A549 (cell line): ENCODE measurements at regions not wholly inside any gene's neighbourhood (a gene's known extent, or its start where the extent isn't known, plus 50 kb on each side); places are given as distances from the start of the nearest gene placed in this dataset.

ENCODE experiments used
- CTCF ChIP-seq: fragments of >200 bp; sonication (Bioruptor Twin); formaldehyde crosslinking; IDR thresholded peaks from 3 replicates; pipeline ENCODE4 v1.5.1; 2016
- EHMT2 ChIP-seq: fragments of 200-600 bp; sonication (generic); IDR thresholded peaks from 2 replicates; pipeline ENCODE4 v1.6.1; 2016; ENCODE audit warnings: antibody characterized with exemption, low read depth, mild to moderate bottlenecking, moderate library complexity
- HDAC2 ChIP-seq: fragments of 200-600 bp; sonication (generic); IDR thresholded peaks from 2 replicates; pipeline ENCODE4 v1.6.1; 2016
- JUNB ChIP-seq: fragments of >200 bp; sonication (Bioruptor Twin); formaldehyde crosslinking; IDR thresholded peaks from 2 replicates; pipeline ENCODE4 v1.6.1; 2016
- KDM1A ChIP-seq: fragments of 200-600 bp; sonication (generic); IDR thresholded peaks from 2 replicates; pipeline ENCODE4 v1.6.1; 2016; ENCODE audit warnings: low read depth, mild to moderate bottlenecking
- MAFK ChIP-seq: fragments of 450-650 bp; IDR thresholded peaks from 2 replicates; pipeline ENCODE4 v1.6.1; 2014; ENCODE audit not compliant: partially characterized antibody
- MAX ChIP-seq: IDR thresholded peaks from 2 replicates; pipeline ENCODE4 v1.6.1; 2012
- NFE2L2 ChIP-seq: fragments of 150-350 bp; conservative IDR thresholded peaks from 2 replicates; pipeline ENCODE4 v1.6.1; 2014; ENCODE audit warnings: low read length
- POLR2A ChIP-seq: IDR thresholded peaks from 2 replicates; pipeline ENCODE4 v1.6.1; 2012; ENCODE audit warnings: mild to moderate bottlenecking, low read length
- REST ChIP-seq: fragments of 200-600 bp; sonication (generic); IDR thresholded peaks from 2 replicates; pipeline ENCODE4 v1.6.1; 2016; ENCODE audit warnings: antibody characterized with exemption, mild to moderate bottlenecking, moderate library complexity
- RNF2 ChIP-seq: fragments of 200-600 bp; sonication (generic); IDR thresholded peaks from 2 replicates; pipeline ENCODE4 v1.6.1; 2016; ENCODE audit warnings: low read depth, mild to moderate bottlenecking, antibody characterized with exemption, moderate library complexity, borderline replicate concordance
- SMC3 ChIP-seq: fragments of >200 bp; sonication (Bioruptor Twin); formaldehyde crosslinking; IDR thresholded peaks from 3 replicates; pipeline ENCODE4 v1.6.1; 2018; ENCODE audit warnings: inconsistent platforms
- ZC3H11A ChIP-seq: fragments of 450-650 bp; IDR thresholded peaks from 2 replicates; pipeline ENCODE4 v1.6.1; 2014; ENCODE audit warnings: antibody characterized with exemption, mild to moderate bottlenecking
- ZSCAN20 ChIP-seq: fragments of 250-450 bp; sonication (Bioruptor Pico); IDR thresholded peaks from 2 replicates; pipeline ENCODE4 v1.8.0; 2022; ENCODE audit warnings: mild to moderate bottlenecking, moderate library complexity

- TF ChIP-seq CTCF: no peak
- TF ChIP-seq REST: no peak
- no peak for TF ChIP-seq ZC3H11A
- TF ChIP-seq POLR2A: no peak
- TF ChIP-seq MAX: no peak
- TF ChIP-seq HDAC2: no peak
- TF ChIP-seq KDM1A: no peak
- no peak for TF ChIP-seq NFE2L2
- no peak for TF ChIP-seq SMC3
- TF ChIP-seq JUNB: no peak
- no peak for TF ChIP-seq RNF2
- TF ChIP-seq EHMT2: no peak
- TF ChIP-seq MAFK: no peak
- TF ChIP-seq ZSCAN20 (CRISPR knock-in tag): no peak
Observed at GRCh38 chr6:140153703-140154102, 779.3 kb upstream of the CITED2 start.
